A549 (cell line): ENCODE measurements at regions not wholly inside any gene's neighbourhood (a gene's known extent, or its start where the extent isn't known, plus 50 kb on each side); places are given as distances from the start of the nearest gene placed in this dataset.

ENCODE experiments used
- ATAC-seq, 2 experiments: fragments of 200-7000 bp in 1 of 2; fragments of >200 bp in 1 of 2; cut with Nextera tagmentation in 1 of 2; cut with Tn5 transposase in 1 of 2; 3 replicates each; pipeline versions ENCODE4 v1.8.0 to v1.9.1; 2018 to 2020; ENCODE audit warnings: mild to moderate bottlenecking in 1 of 2, moderate library complexity in 1 of 2
- CTCF ChIA-PET: fragments of 300-600 bp; sonication (Branson Sonifier 250); formaldehyde crosslinking; extraction: SDS; loops from one replicate; lab custom pipeline; 2021; ENCODE audit warnings: antibody characterized with exemption, inconsistent platforms; lab: Yijun Ruan, JAX
- POLR2A ChIA-PET: fragments of 350-600 bp; formaldehyde crosslinking; extraction: SDS; loops from one replicate; lab custom pipeline; 2021; ENCODE audit warnings: antibody characterized with exemption, inconsistent platforms; lab: Yijun Ruan, JAX
- DNase-seq, 2 experiments: peaks; one replicate each; pipeline versions ENCODE4 v3.0.0 to v3.0.0-alpha.2; 2011 to 2016; ENCODE audit warnings: low read depth in 1 of 2, low spot score in 1 of 2
- FAIRE-seq: peaks from 2 replicates; lab custom pipeline; 2011; peaks lifted over from hg19 to GRCh38; lab: Jason Lieb, UNC
- H3K27ac ChIP-seq, 2 experiments: fragments of >200 bp; sonication (Bioruptor Twin); formaldehyde crosslinking; 3 replicates each; pipeline ENCODE4 v1.5.1; 2016 to 2017
- H3K4me1 ChIP-seq: fragments of >200 bp; sonication (Bioruptor Twin); formaldehyde crosslinking; 3 replicates; pipeline ENCODE4 v1.6.1; 2016
- H3K4me2 ChIP-seq: fragments of >200 bp; sonication (Bioruptor Twin); formaldehyde crosslinking; 3 replicates; pipeline ENCODE4 v1.6.1; 2016
- H3K4me3 ChIP-seq: fragments of >200 bp; sonication (Bioruptor Twin); formaldehyde crosslinking; 3 replicates; pipeline ENCODE4 v1.5.1; 2016
- H3K9me3 ChIP-seq: fragments of >200 bp; sonication (Bioruptor Twin); formaldehyde crosslinking; 3 replicates; pipeline ENCODE4 v1.6.1; 2016
- ATOH8 ChIP-seq: fragments of 250-450 bp; sonication (Bioruptor Pico); IDR thresholded peaks from 2 replicates; pipeline ENCODE4 v1.5.0; 2020; ENCODE audit warnings: low read depth, mild to moderate bottlenecking, moderate library complexity
- CEBPB ChIP-seq, 2 experiments: fragments of >200 bp in 1 of 2; sonication (Bioruptor Twin) in 1 of 2; formaldehyde crosslinking in 1 of 2; IDR thresholded peaks; 2 replicates each; pipeline ENCODE4 v1.6.1; 2012 to 2016
- CHD2 ChIP-seq: fragments of 150-350 bp; IDR thresholded peaks from 2 replicates; pipeline ENCODE4 v1.6.1; 2014; ENCODE audit warnings: low read length; ENCODE audit not compliant: partially characterized antibody
- CHD4 ChIP-seq: fragments of 200-600 bp; sonication (generic); IDR thresholded peaks from 2 replicates; pipeline ENCODE4 v1.6.1; 2016; ENCODE audit warnings: antibody characterized with exemption, mild to moderate bottlenecking, borderline replicate concordance
- E2F6 ChIP-seq: IDR thresholded peaks from 2 replicates; pipeline ENCODE4 v1.6.1; 2012; ENCODE audit warnings: low read depth, borderline replicate concordance
- EHF ChIP-seq: fragments of 250-450 bp; sonication (Bioruptor Pico); IDR thresholded peaks from 2 replicates; pipeline ENCODE4 v1.5.0; 2020; ENCODE audit warnings: mild to moderate bottlenecking
- ELK1 ChIP-seq: fragments of 150-350 bp; IDR thresholded peaks from 2 replicates; pipeline ENCODE4 v1.6.1; 2014; ENCODE audit warnings: low read depth, mild to moderate bottlenecking, low read length
- EP300 ChIP-seq, 2 experiments: fragments of >200 bp; sonication (Bioruptor Twin); formaldehyde crosslinking; IDR thresholded peaks; 2 replicates in 1 of 2; 3 replicates in 1 of 2; pipeline ENCODE4 v1.6.1; 2016 to 2017
- FOXS1 ChIP-seq: fragments of 250-450 bp; sonication (Bioruptor Pico); IDR thresholded peaks from 2 replicates; pipeline ENCODE4 v1.5.0; 2020; ENCODE audit warnings: mild to moderate bottlenecking, moderate library complexity
- GATA3 ChIP-seq: IDR thresholded peaks from 2 replicates; pipeline ENCODE4 v1.6.1; 2012; ENCODE audit warnings: borderline replicate concordance
- HDAC2 ChIP-seq: fragments of 200-600 bp; sonication (generic); IDR thresholded peaks from 2 replicates; pipeline ENCODE4 v1.6.1; 2016
- HMGXB4 ChIP-seq: fragments of 250-450 bp; sonication (Bioruptor Pico); IDR thresholded peaks from 2 replicates; pipeline ENCODE4 v1.5.0; 2021; ENCODE audit warnings: mild to moderate bottlenecking, moderate library complexity, borderline replicate concordance
- HOXA7 ChIP-seq: fragments of 250-450 bp; sonication (Bioruptor Pico); IDR thresholded peaks from 2 replicates; pipeline ENCODE4 v1.5.0; 2020; ENCODE audit warnings: mild to moderate bottlenecking, moderate library complexity
- HOXB13 ChIP-seq: fragments of 250-450 bp; sonication (Bioruptor Pico); IDR thresholded peaks from 2 replicates; pipeline ENCODE4 v1.5.0; 2020; ENCODE audit warnings: low read depth, mild to moderate bottlenecking, moderate library complexity
- HOXB5 ChIP-seq: fragments of 250-450 bp; sonication (Bioruptor Pico); IDR thresholded peaks from 2 replicates; pipeline ENCODE4 v1.5.0; 2020; ENCODE audit warnings: mild to moderate bottlenecking, moderate library complexity
- JUN ChIP-seq, 2 experiments: fragments of >200 bp; sonication (Bioruptor Twin); formaldehyde crosslinking; IDR thresholded peaks; 2 replicates in 1 of 2; 3 replicates in 1 of 2; pipeline ENCODE4 v1.6.1; 2016 to 2017
- KDM1A ChIP-seq: fragments of 200-600 bp; sonication (generic); IDR thresholded peaks from 2 replicates; pipeline ENCODE4 v1.6.1; 2016; ENCODE audit warnings: low read depth, mild to moderate bottlenecking
- MAFK ChIP-seq: fragments of 450-650 bp; IDR thresholded peaks from 2 replicates; pipeline ENCODE4 v1.6.1; 2014; ENCODE audit not compliant: partially characterized antibody
- MAX ChIP-seq: IDR thresholded peaks from 2 replicates; pipeline ENCODE4 v1.6.1; 2012
- NPAS2 ChIP-seq: fragments of 250-450 bp; sonication (Bioruptor Pico); IDR thresholded peaks from 2 replicates; pipeline ENCODE4 v1.8.0; 2022; ENCODE audit warnings: mild to moderate bottlenecking, moderate library complexity, borderline replicate concordance
- PBX3 ChIP-seq: IDR thresholded peaks from 2 replicates; pipeline ENCODE4 v1.6.1; 2012
- PHF8 ChIP-seq: fragments of 200-600 bp; sonication (generic); IDR thresholded peaks from 2 replicates; pipeline ENCODE4 v1.6.1; 2016; ENCODE audit warnings: low read depth, mild to moderate bottlenecking, antibody characterized with exemption, moderate library complexity, borderline replicate concordance
- POLR2A ChIP-seq: IDR thresholded peaks from 2 replicates; pipeline ENCODE4 v1.6.1; 2012; ENCODE audit warnings: mild to moderate bottlenecking, low read length
- RARB ChIP-seq: fragments of 250-450 bp; sonication (Bioruptor Pico); IDR thresholded peaks from 2 replicates; pipeline ENCODE4 v1.8.0; 2021; ENCODE audit warnings: mild to moderate bottlenecking, moderate library complexity
- RCOR1 ChIP-seq: fragments of 150-350 bp; IDR thresholded peaks from 2 replicates; pipeline ENCODE4 v1.6.1; 2014; ENCODE audit warnings: antibody characterized with exemption, low read length, low read depth
- RNF2 ChIP-seq: fragments of 200-600 bp; sonication (generic); IDR thresholded peaks from 2 replicates; pipeline ENCODE4 v1.6.1; 2016; ENCODE audit warnings: low read depth, mild to moderate bottlenecking, antibody characterized with exemption, moderate library complexity, borderline replicate concordance
- SREBF2 ChIP-seq: fragments of 450-650 bp; IDR thresholded peaks from 2 replicates; pipeline ENCODE4 v1.6.1; 2014; ENCODE audit warnings: mild to moderate bottlenecking, moderate library complexity
- TFCP2L1 ChIP-seq: fragments of 250-450 bp; sonication (Bioruptor Pico); IDR thresholded peaks from 2 replicates; pipeline ENCODE4 v1.5.0; 2021; ENCODE audit warnings: mild to moderate bottlenecking
- ZC3H11A ChIP-seq: fragments of 450-650 bp; IDR thresholded peaks from 2 replicates; pipeline ENCODE4 v1.6.1; 2014; ENCODE audit warnings: antibody characterized with exemption, mild to moderate bottlenecking
- ZFP36 ChIP-seq: fragments of 450-650 bp; IDR thresholded peaks from 2 replicates; pipeline ENCODE4 v1.6.1; 2014; ENCODE audit warnings: borderline replicate concordance; ENCODE audit not compliant: partially characterized antibody
- ZNF302 ChIP-seq: fragments of 250-450 bp; sonication (Bioruptor Pico); IDR thresholded peaks from 2 replicates; pipeline ENCODE4 v1.9.0; 2021; ENCODE audit warnings: inconsistent platforms, mild to moderate bottlenecking, moderate library complexity
- WGBS: methylation state at CpG from one replicate; pipeline ENCODE4 v1.1.6; 2017; ENCODE audit errors: missing lambda C conversion rate; 5-methylcytosine and 5-hydroxymethylcytosine counted together

- TF ChIP-seq RNF2 (no peak), ZNF302 (no peak), E2F6 (no peak), ZFP36 (no peak), MAFK (no peak), ELK1 (no peak), EHF (CRISPR knock-in tag) (no peak), HDAC2 (no peak), SREBF2 (no peak), HOXB5 (CRISPR knock-in tag) (no peak), GATA3 (no peak), ZC3H11A (no peak), CHD2 (no peak), FOXS1 (CRISPR knock-in tag) (no peak), PBX3 (no peak), CHD4 (no peak), RCOR1 (no peak)
- WGBS: 47% methylated on average over 3 of the region's 8 CpGs
- DNase-seq (no peak), FAIRE-seq (no peak), ATAC-seq (no peak)
- Histone ChIP-seq H3K4me3 (no peak overlapping the region), H3K4me1 (no peaks in the 10 kb centered on the region), H3K4me2 (no peak overlapping the region), H3K9me3 (no peaks in the 10 kb centered on the region), H3K27ac (no peak overlapping the region)
- ChIA-PET CTCF (no interaction called here), POLR2A (no interaction called here)
Observed at GRCh38 chr22:47369020-47369419, 606.6 kb downstream of the TBC1D22A start.

- ChIA-PET POLR2A (no interaction called here), CTCF (no interaction called here)
- TF ChIP-seq RARB: no peak
- no peak for TF ChIP-seq EP300 (IDR thresholded peaks at IDR 0.05)
- no peak for TF ChIP-seq HDAC2
- no peak for TF ChIP-seq NPAS2 (CRISPR knock-in tag)
- TF ChIP-seq TFCP2L1 (CRISPR knock-in tag): no peak
- TF ChIP-seq POLR2A: no peak
- TF ChIP-seq CEBPB (IDR thresholded peaks at IDR 0.05): no peak
- no peak for TF ChIP-seq ELK1
- TF ChIP-seq GATA3: no peak
- TF ChIP-seq MAX: no peak
- no peak for TF ChIP-seq PHF8
- no peak for TF ChIP-seq CHD2
- TF ChIP-seq HMGXB4 (CRISPR knock-in tag): no peak
- TF ChIP-seq HOXB13 (CRISPR knock-in tag): no peak
- TF ChIP-seq JUN (IDR thresholded peaks at IDR 0.05): no peak
- TF ChIP-seq ATOH8 (CRISPR knock-in tag): no peak
- TF ChIP-seq HOXA7 (CRISPR knock-in tag): no peak
- no peak for TF ChIP-seq KDM1A
- Histone ChIP-seq H3K4me2 (no peak overlapping the region), H3K9me3 (no peaks in the 10 kb centered on the region), H3K4me3 (no peak overlapping the region), H3K27ac (no peak overlapping the region), H3K4me1 (no peaks in the 10 kb centered on the region)
- 70% methylated on average over 14 of the region's 21 CpGs for WGBS
- DNase-seq (no peak), FAIRE-seq (no peak), ATAC-seq (no peak)
Observed at GRCh38 chr22:47367993-47368945, 605.8 kb downstream of the TBC1D22A start.
